Neuronal stem cell (in vitro differentiated cells): ENCODE measurements at regions not wholly inside any gene's neighbourhood (a gene's known extent, or its start where the extent isn't known, plus 50 kb on each side); places are given as distances from the start of the nearest gene placed in this dataset.
A peak's percentile ranks its signal among the peaks of the same experiment; 100 is the strongest.
"Not testable (repeated sequence)": the region's sequence is repeated elsewhere in the genome, so short reads cannot be mapped to it uniquely, and the experiment has no call there.

Source experiments
- DNase-seq: peaks from one replicate; pipeline ENCODE4 v3.0.0-alpha.2; 2013; ENCODE audit warnings: low spot score
- H2AFZ ChIP-seq: one replicate; pipeline ENCODE4 v1.6.1; 2013; ENCODE audit warnings: mild to moderate bottlenecking, low read length, inconsistent platforms
- H2AK5ac ChIP-seq: 2 replicates; pipeline ENCODE4 v1.6.1; 2013; ENCODE audit warnings: low read depth, mild to moderate bottlenecking, inconsistent platforms, low read length, moderate library complexity, mixed read lengths
- H2BK120ac ChIP-seq: 2 replicates; pipeline ENCODE4 v1.6.1; 2013; ENCODE audit warnings: low read depth, mild to moderate bottlenecking, inconsistent platforms, low read length, moderate library complexity, mixed read lengths
- H2BK12ac ChIP-seq: one replicate; pipeline ENCODE4 v1.6.1; 2013; ENCODE audit warnings: low read length, inconsistent platforms
- H2BK15ac ChIP-seq: 2 replicates; pipeline ENCODE4 v1.6.1; 2013; ENCODE audit warnings: mild to moderate bottlenecking, low read length, inconsistent platforms, mixed read lengths
- H2BK5ac ChIP-seq: one replicate; pipeline ENCODE4 v1.6.1; 2013; ENCODE audit warnings: inconsistent platforms, mild to moderate bottlenecking, low read length, moderate library complexity
- H3K14ac ChIP-seq: one replicate; pipeline ENCODE4 v1.6.1; 2013; ENCODE audit warnings: low read length, inconsistent platforms
- H3K18ac ChIP-seq: 2 replicates; pipeline ENCODE4 v1.6.1; 2013; ENCODE audit warnings: low read length, inconsistent platforms
- H3K23ac ChIP-seq: 2 replicates; pipeline ENCODE4 v1.6.1; 2013; ENCODE audit warnings: low read depth, mild to moderate bottlenecking, mixed read lengths, low read length, inconsistent platforms; ENCODE audit not compliant: poor library complexity
- H3K27ac ChIP-seq: replicated peaks from 3 replicates; pipeline ENCODE4 v1.5.1; 2013; ENCODE audit warnings: low read length, inconsistent platforms
- H3K27me3 ChIP-seq, 3 experiments: 2 replicates each; pipeline ENCODE4 v1.6.1; 2013; ENCODE audit warnings: low read length in 3 of 3, mild to moderate bottlenecking in 2 of 3, inconsistent platforms in 1 of 3, low read depth in 1 of 3, mixed read lengths in 1 of 3, moderate library complexity in 1 of 3; ENCODE audit not compliant: control insufficient read depth in 3 of 3, insufficient read depth in 3 of 3
- H3K36me3 ChIP-seq, 2 donors: replicated peaks in 1 of 2; 2 replicates each; pipeline ENCODE4 v1.6.1; 2013; ENCODE audit warnings: low read length in 2 of 2; ENCODE audit not compliant: control insufficient read depth in 2 of 2, insufficient read depth in 2 of 2
- H3K4ac ChIP-seq: 2 replicates; pipeline ENCODE4 v1.6.1; 2013; ENCODE audit warnings: inconsistent platforms, mild to moderate bottlenecking, low read length, moderate library complexity
- H3K4me1 ChIP-seq, 2 donors: 1 replicate in 1 of 2; 2 replicates in 1 of 2; pipeline ENCODE4 v1.6.1; 2013; ENCODE audit warnings: low read length in 2 of 2, low read depth in 1 of 2; ENCODE audit not compliant: control insufficient read depth in 2 of 2, insufficient read depth in 1 of 2
- H3K4me2 ChIP-seq: one replicate; pipeline ENCODE4 v1.6.1; 2013; ENCODE audit warnings: mild to moderate bottlenecking, low read length, inconsistent platforms; ENCODE audit not compliant: insufficient read depth, poor library complexity, severe bottlenecking
- H3K4me3 ChIP-seq, 2 donors: 2 replicates each; pipeline ENCODE4 v1.5.1; 2013; ENCODE audit warnings: low read length in 2 of 2, mild to moderate bottlenecking in 2 of 2, inconsistent platforms in 1 of 2, moderate library complexity in 1 of 2
- H3K79me1 ChIP-seq: one replicate; pipeline ENCODE4 v1.6.1; 2013; ENCODE audit warnings: low read depth, mild to moderate bottlenecking, inconsistent platforms, low read length, moderate library complexity
- H3K9ac ChIP-seq: one replicate; pipeline ENCODE4 v1.6.1; 2013; ENCODE audit warnings: mild to moderate bottlenecking, low read depth, low read length, inconsistent platforms; ENCODE audit not compliant: poor library complexity
- H3K9me3 ChIP-seq, 2 donors: replicated peaks in 1 of 2; 2 replicates each; pipeline versions ENCODE3 to v1.6.1; 2013; ENCODE audit warnings: low read length in 2 of 2, mild to moderate bottlenecking in 2 of 2, inconsistent platforms in 1 of 2, low read depth in 1 of 2, mixed read lengths in 1 of 2, moderate library complexity in 1 of 2; ENCODE audit not compliant: control insufficient read depth in 2 of 2, insufficient read depth in 1 of 2
- H4K8ac ChIP-seq: one replicate; pipeline ENCODE4 v1.6.1; 2013; ENCODE audit warnings: low read depth, mild to moderate bottlenecking, inconsistent platforms, low read length, moderate library complexity
- H4K91ac ChIP-seq: one replicate; pipeline ENCODE4 v1.6.1; 2013; ENCODE audit warnings: low read length, low read depth, mild to moderate bottlenecking, inconsistent platforms; ENCODE audit not compliant: poor library complexity
- WGBS, 2 donors: extraction: QIAGEN DNeasy Blood & Tissue Kit; methylation state at CpG; one replicate each; pipeline ENCODE4 v1.1.7; 2013; ENCODE audit warnings: missing lambda C conversion rate in 2 of 2, mixed read lengths in 1 of 2; ENCODE audit not compliant: insufficient read length in 2 of 2, insufficient replicate concordance in 1 of 2; ENCODE audit errors: extremely low coverage in 2 of 2; 5-methylcytosine and 5-hydroxymethylcytosine counted together

DNA sequence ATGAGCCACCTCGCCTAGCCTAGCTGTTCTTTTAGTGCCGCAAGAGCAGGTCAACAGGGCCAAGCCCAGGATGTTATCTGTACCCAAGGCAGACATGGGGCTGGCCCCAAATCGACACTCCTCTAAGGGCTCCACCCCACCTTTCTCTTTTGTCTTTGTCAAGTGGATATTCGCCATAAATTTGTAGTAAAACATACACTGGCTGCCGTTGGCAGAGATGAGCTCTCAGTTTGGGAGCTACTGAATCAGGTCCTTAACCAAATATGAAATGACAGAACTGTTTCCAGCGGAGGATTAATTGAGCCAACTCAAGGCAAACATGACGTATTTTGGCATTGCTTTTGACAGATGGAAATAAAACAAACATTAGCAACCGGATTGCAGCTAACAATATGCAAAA, 556.9 kb upstream of the CDH5 start:
- Histone ChIP-seq H3K9me3 (no peaks in the 10 kb centered on the region), H2BK5ac (no peak overlapping the region), H3K36me3 (no peaks in the 10 kb centered on the region), H3K4ac (no peak overlapping the region), H2AFZ (no peak overlapping the region), H3K14ac (no peak overlapping the region), H3K79me1 (no peaks in the 10 kb centered on the region), H3K27me3 (no peaks in the 10 kb centered on the region), H2BK12ac (no peak overlapping the region), H3K4me3 (no peak overlapping the region), H3K4me2 (no peak overlapping the region), H2BK15ac (no peak overlapping the region), H2BK120ac (no peak overlapping the region), H4K91ac (no peak overlapping the region), H3K4me1 (peaks cover 0 to 3% of the 10 kb centered on the region in 2 donors), H3K23ac (no peak overlapping the region), H3K9ac (no peak overlapping the region), H3K27ac (no peak overlapping the region), H2AK5ac (no peak overlapping the region), H3K18ac (no peak overlapping the region), H4K8ac (no peak overlapping the region)
- no CpG with 5 or more reads among the region's 8 CpGs for WGBS, 2 donors
- no peak for DNase-seq

DNA sequence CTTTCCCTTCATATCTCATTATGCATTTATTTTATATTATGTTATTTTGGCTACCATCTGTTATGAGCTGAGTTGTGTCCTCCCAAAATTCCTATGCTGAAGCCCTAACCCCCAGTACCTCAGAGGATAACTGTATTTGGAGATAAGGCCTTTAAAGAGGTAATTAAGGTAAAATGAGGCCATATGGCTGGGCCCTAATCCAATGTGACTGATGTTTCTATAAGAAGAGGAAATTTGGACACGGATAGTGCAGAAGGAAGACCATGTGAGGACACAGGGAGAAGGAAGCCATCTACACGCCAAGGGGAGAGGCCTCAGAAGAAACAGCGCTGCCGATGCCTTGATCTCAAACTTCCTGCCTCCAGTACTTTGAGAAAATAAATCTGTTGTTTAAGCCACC, 557.7 kb upstream of the CDH5 start:
- no peak overlapping the region for H4K91ac ChIP-seq
- H2BK120ac ChIP-seq = no peak overlapping the region
- H3K79me1 ChIP-seq = no peaks in the 10 kb centered on the region
- no peak overlapping the region for H4K8ac ChIP-seq
- H3K9ac ChIP-seq = no peak overlapping the region
- H2BK12ac ChIP-seq = no peak overlapping the region
- H3K9me3 ChIP-seq = no peaks in the 10 kb centered on the region
- H3K4me3 ChIP-seq = no peak overlapping the region
- no peaks in the 10 kb centered on the region for H3K36me3 ChIP-seq
- H3K27me3 ChIP-seq = no peaks in the 10 kb centered on the region
- no peak overlapping the region for H2BK15ac ChIP-seq
- H3K18ac ChIP-seq = peak overlapping the region; percentile 35
- H2BK5ac ChIP-seq = no peak overlapping the region
- DNase-seq = no peak
- H3K4me2 ChIP-seq = no peak overlapping the region
- H2AFZ ChIP-seq = no peak overlapping the region
- no peak overlapping the region for H3K4ac ChIP-seq
- H3K23ac ChIP-seq = no peak overlapping the region
- H3K4me1 ChIP-seq = peaks cover 0 to 3% of the 10 kb centered on the region in 2 donors
- H3K14ac ChIP-seq = no peak overlapping the region
- H3K27ac ChIP-seq = no peak overlapping the region
- WGBS, 2 donors = no CpG with 5 or more reads among the region's 4 CpGs
- H2AK5ac ChIP-seq = no peak overlapping the region

DNA sequence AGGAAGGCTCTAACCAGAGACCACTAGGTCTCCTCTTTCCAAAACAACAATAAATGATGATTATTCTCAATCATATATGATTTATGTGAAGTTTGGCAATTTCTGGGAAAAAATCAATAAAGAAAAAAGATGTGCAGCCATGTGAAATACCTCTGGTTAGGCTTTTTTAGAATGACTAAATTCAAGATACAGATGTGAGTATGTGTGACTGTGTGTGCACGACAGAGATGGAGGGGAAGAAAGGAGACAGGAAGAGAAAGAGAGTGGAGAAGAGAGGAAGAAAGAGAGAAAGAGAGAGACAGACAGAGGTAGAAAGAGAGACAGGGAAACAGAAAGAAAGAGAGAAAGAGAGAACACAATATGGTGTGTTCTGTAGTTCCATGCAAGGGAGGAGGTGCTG, 558.6 kb upstream of the CDH5 start:
- Histone ChIP-seq H2BK15ac (no peak overlapping the region), H3K4me2 (no peak overlapping the region), H3K23ac (no peak overlapping the region), H2BK120ac (no peak overlapping the region), H3K4me3 (no peak overlapping the region), H4K8ac (no peak overlapping the region), H4K91ac (no peak overlapping the region), H2AFZ (no peak overlapping the region), H3K9me3 (no peaks in the 10 kb centered on the region), H3K79me1 (no peaks in the 10 kb centered on the region), H3K14ac (no peak overlapping the region), H3K9ac (no peak overlapping the region), H2BK5ac (no peak overlapping the region), H3K27me3 (no peaks in the 10 kb centered on the region), H3K4me1 (peaks cover 0 to 3% of the 10 kb centered on the region in 2 donors), H2AK5ac (no peak overlapping the region), H3K4ac (no peak overlapping the region), H2BK12ac (no peak overlapping the region), H3K36me3 (no peaks in the 10 kb centered on the region), H3K18ac (no peak overlapping the region), H3K27ac (no peak overlapping the region)
- no CpG with 5 or more reads among the region's 1 CpG for WGBS, 2 donors
- no peak for DNase-seq

DNA sequence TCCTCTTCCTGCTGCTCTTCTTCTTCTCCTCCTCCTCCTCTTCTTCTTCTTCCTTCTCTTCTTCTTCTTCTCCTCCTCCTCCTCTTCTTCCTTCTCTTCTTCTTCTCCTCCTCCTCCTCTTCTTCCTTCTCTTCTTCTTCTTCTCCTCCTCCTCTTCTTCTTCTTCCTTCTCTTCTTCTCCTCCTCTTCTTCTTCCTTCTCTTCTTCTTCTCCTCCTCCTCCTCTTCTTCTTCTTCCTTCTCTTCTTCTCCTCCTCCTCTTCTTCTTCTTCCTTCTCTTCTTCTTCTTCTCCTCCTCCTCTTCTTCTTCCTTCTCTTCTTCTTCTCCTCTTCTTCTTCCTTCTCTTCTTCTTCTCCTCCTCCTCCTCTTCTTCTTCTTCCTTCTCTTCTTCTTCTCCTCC, 560.8 kb upstream of the CDH5 start:
- H4K91ac ChIP-seq, H3K36me3 ChIP-seq, H3K4me1 ChIP-seq, H2BK12ac ChIP-seq, H3K4me3 ChIP-seq, H2BK120ac ChIP-seq, DNase-seq, H3K18ac ChIP-seq, H3K9me3 ChIP-seq, H3K14ac ChIP-seq, H4K8ac ChIP-seq, H3K4ac ChIP-seq, H3K27ac ChIP-seq, H3K4me2 ChIP-seq, H3K23ac ChIP-seq, H2AFZ ChIP-seq, H2AK5ac ChIP-seq, H2BK15ac ChIP-seq, H2BK5ac ChIP-seq, H3K27me3 ChIP-seq, H3K9ac ChIP-seq, H3K79me1 ChIP-seq: not testable (repeated sequence)
